Astrocyte (in vitro differentiated cells and primary cell): ENCODE measurements at regions not wholly inside any gene's neighbourhood (a gene's known extent, or its start where the extent isn't known, plus 50 kb on each side); places are given as distances from the start of the nearest gene placed in this dataset.

Source experiments
- DNase-seq: peaks from one replicate; pipeline ENCODE4 v3.0.0-alpha.2; 2010; ENCODE audit warnings: low read depth
- FAIRE-seq: peaks from 2 replicates; lab custom pipeline; 2011; peaks lifted over from hg19 to GRCh38; lab: Jason Lieb, UNC
- H2AFZ ChIP-seq: 2 replicates; pipeline ENCODE4 v1.6.0; 2012; ENCODE audit warnings: low read depth, low read length, inconsistent platforms
- H3K27ac ChIP-seq: 2 replicates; pipeline ENCODE4 v1.5.1; 2011; ENCODE audit warnings: low read depth, low read length, inconsistent platforms
- H3K27me3 ChIP-seq: 2 replicates; pipeline ENCODE4 v1.6.0; 2011; ENCODE audit warnings: low read length, inconsistent platforms; ENCODE audit not compliant: insufficient read depth
- H3K36me3 ChIP-seq: 2 replicates; pipeline ENCODE4 v1.5.1; 2011; ENCODE audit warnings: low read length, inconsistent platforms; ENCODE audit not compliant: insufficient read depth
- H3K4me1 ChIP-seq: 2 replicates; pipeline ENCODE4 v1.5.1; 2011; ENCODE audit warnings: low read length, inconsistent platforms; ENCODE audit not compliant: insufficient read depth
- H3K4me2 ChIP-seq: 2 replicates; pipeline ENCODE4 v1.6.0; 2012; ENCODE audit warnings: low read length, inconsistent platforms
- H3K4me3 ChIP-seq: 2 replicates; pipeline ENCODE4 v1.5.1; 2011; ENCODE audit warnings: low read depth, mild to moderate bottlenecking, low read length, inconsistent platforms; ENCODE audit not compliant: insufficient read depth
- H3K79me2 ChIP-seq: 2 replicates; pipeline ENCODE4 v1.6.0; 2012; ENCODE audit warnings: mild to moderate bottlenecking, low read length, inconsistent platforms; ENCODE audit not compliant: insufficient read depth
- H3K9ac ChIP-seq: 2 replicates; pipeline ENCODE4 v1.6.0; 2012; ENCODE audit warnings: mild to moderate bottlenecking, low read length, inconsistent platforms
- H3K9me3 ChIP-seq: 2 replicates; pipeline ENCODE4 v1.5.1; 2012; ENCODE audit warnings: low read depth, mild to moderate bottlenecking, low read length, inconsistent platforms; ENCODE audit not compliant: insufficient read depth
- H4K20me1 ChIP-seq: 2 replicates; pipeline ENCODE4 v1.6.0; 2012; ENCODE audit warnings: low read length, inconsistent platforms; ENCODE audit not compliant: insufficient read depth
- H3K27ac Mint-ChIP-seq: one replicate; pipeline ENCODE4 v1.8.0; 2021; ENCODE audit warnings: mild to moderate bottlenecking, mixed read lengths; ENCODE audit not compliant: unreplicated experiment
- H3K27me3 Mint-ChIP-seq: one replicate; pipeline ENCODE4 v1.8.0; 2021; ENCODE audit warnings: low read depth, mixed read lengths; ENCODE audit not compliant: unreplicated experiment
- H3K36me3 Mint-ChIP-seq: one replicate; pipeline ENCODE4 v1.8.0; 2021; ENCODE audit warnings: low read depth, mixed read lengths; ENCODE audit not compliant: unreplicated experiment
- H3K4me1 Mint-ChIP-seq: one replicate; pipeline ENCODE4 v1.8.0; 2021; ENCODE audit warnings: low read depth, mixed read lengths; ENCODE audit not compliant: unreplicated experiment
- H3K4me3 Mint-ChIP-seq: one replicate; pipeline ENCODE4 v1.8.0; 2021; ENCODE audit warnings: mild to moderate bottlenecking, moderate library complexity, mixed read lengths; ENCODE audit not compliant: unreplicated experiment
- H3K9me3 Mint-ChIP-seq: one replicate; pipeline ENCODE4 v1.8.0; 2021; ENCODE audit warnings: mild to moderate bottlenecking, mixed read lengths; ENCODE audit not compliant: unreplicated experiment
- CTCF ChIP-seq: IDR thresholded peaks from 2 replicates; pipeline ENCODE4 v1.5.1; 2011; ENCODE audit warnings: low read depth, mild to moderate bottlenecking, inconsistent platforms, low read length, moderate library complexity; ENCODE audit not compliant: insufficient read depth
- EZH2 ChIP-seq: IDR thresholded peaks from 2 replicates; pipeline ENCODE4 v1.6.1; 2012; ENCODE audit warnings: mild to moderate bottlenecking, low read length, inconsistent platforms; ENCODE audit not compliant: insufficient read depth

- no peaks in the 10 kb centered on the region for H3K36me3 Mint-ChIP-seq
Observed at GRCh38 chr3:76346690-76347089, 561.3 kb upstream of the ZNF717 start.

DNA sequence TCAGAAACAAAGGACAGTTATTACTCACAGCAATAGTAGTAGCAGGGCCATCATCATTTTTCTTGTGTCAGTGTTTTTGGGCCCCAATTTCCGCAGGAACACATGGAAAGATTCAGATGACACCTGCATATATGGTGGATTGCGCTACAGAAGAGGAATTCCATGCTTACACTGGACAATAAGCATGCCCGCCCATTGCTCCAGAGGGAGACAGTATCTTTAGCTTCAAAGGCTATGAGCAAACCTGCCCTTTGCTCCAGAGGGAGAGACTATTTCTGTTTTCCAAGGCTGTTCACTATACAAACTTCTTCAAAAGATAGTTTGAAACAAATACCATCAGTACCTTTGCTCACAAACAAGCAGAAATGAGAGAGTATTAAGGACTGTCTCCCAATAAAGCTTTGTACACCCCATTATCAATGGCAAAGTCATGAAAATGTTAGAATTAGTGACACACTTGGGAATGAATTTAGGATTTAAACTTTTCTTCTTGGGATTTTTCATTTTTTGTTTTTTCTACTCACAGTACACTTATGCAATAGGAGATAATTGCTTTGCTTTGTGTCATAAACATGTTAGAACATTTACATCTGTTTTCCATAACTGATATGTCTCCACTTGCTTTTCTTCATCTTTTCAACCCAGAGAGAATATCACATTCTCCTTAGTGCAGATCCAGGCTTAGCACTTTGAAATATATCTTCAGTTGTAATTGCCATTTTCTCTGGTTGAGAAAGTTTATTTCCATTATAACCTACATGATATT is 564.5 kb upstream of the ZNF717 start:
- no peaks in the 10 kb centered on the region for H3K79me2 ChIP-seq
- TF ChIP-seq CTCF (no peak), EZH2 (no peak)
- no peak overlapping the region for H3K9ac ChIP-seq
- H4K20me1 ChIP-seq, result no peaks in the 10 kb centered on the region
- Mint-ChIP-seq H3K27ac (no peak overlapping the region), H3K9me3 (peaks cover 2% of the 10 kb centered on the region), H3K4me1 (peaks cover 3% of the 10 kb centered on the region), H3K4me3 (no peak overlapping the region), H3K36me3 (no peaks in the 10 kb centered on the region), H3K27me3 (no peaks in the 10 kb centered on the region)
- no peak overlapping the region for H3K4me3 ChIP-seq
- no peak overlapping the region for H2AFZ ChIP-seq
- H3K9me3 ChIP-seq, result no peaks in the 10 kb centered on the region
- H3K4me1 ChIP-seq, result no peaks in the 10 kb centered on the region
- H3K27ac ChIP-seq, result no peak overlapping the region
- no peak for DNase-seq
- no peaks in the 10 kb centered on the region for H3K36me3 ChIP-seq
- H3K4me2 ChIP-seq, result no peak overlapping the region
- no peaks in the 10 kb centered on the region for H3K27me3 ChIP-seq
- FAIRE-seq, result no peak

More at GRCh38 chr3:76346690-76347089, 561.3 kb upstream of the ZNF717 start:
- Histone ChIP-seq H3K9me3 (no peaks in the 10 kb centered on the region), H3K9ac (no peak overlapping the region), H3K27ac (no peak overlapping the region), H3K4me2 (no peak overlapping the region), H4K20me1 (no peaks in the 10 kb centered on the region), H3K4me1 (no peaks in the 10 kb centered on the region), H3K36me3 (no peaks in the 10 kb centered on the region), H2AFZ (no peak overlapping the region), H3K79me2 (no peaks in the 10 kb centered on the region), H3K4me3 (no peak overlapping the region), H3K27me3 (no peaks in the 10 kb centered on the region)
- no peak for TF ChIP-seq CTCF
- TF ChIP-seq EZH2, result no peak
- no peaks in the 10 kb centered on the region for H3K4me1 Mint-ChIP-seq
- DNase-seq (no peak), FAIRE-seq (no peak)
- no peaks in the 10 kb centered on the region for H3K27me3 Mint-ChIP-seq
- H3K9me3 Mint-ChIP-seq, result peaks cover 2% of the 10 kb centered on the region
- no peak overlapping the region for H3K27ac Mint-ChIP-seq
- no peak overlapping the region for H3K4me3 Mint-ChIP-seq

- Histone ChIP-seq H3K4me3 (no peak overlapping the region), H3K4me1 (no peaks in the 10 kb centered on the region), H3K9ac (no peak overlapping the region), H3K27ac (no peak overlapping the region), H4K20me1 (no peaks in the 10 kb centered on the region), H2AFZ (no peak overlapping the region), H3K27me3 (no peaks in the 10 kb centered on the region), H3K79me2 (no peaks in the 10 kb centered on the region), H3K4me2 (no peak overlapping the region), H3K36me3 (no peaks in the 10 kb centered on the region), H3K9me3 (no peaks in the 10 kb centered on the region)
- Mint-ChIP-seq H3K4me3 (no peak overlapping the region), H3K4me1 (peaks cover 3% of the 10 kb centered on the region), H3K27me3 (no peaks in the 10 kb centered on the region), H3K27ac (no peak overlapping the region), H3K36me3 (no peaks in the 10 kb centered on the region), H3K9me3 (peaks cover 2% of the 10 kb centered on the region)
- DNase-seq (no peak), FAIRE-seq (no peak)
- no peak for TF ChIP-seq CTCF
- TF ChIP-seq EZH2, result no peak
Observed at GRCh38 chr3:76352051-76352450, 566.7 kb upstream of the ZNF717 start.
